DLD1 (cell line): ENCODE measurements at regions not wholly inside any gene's neighbourhood (a gene's known extent, or its start where the extent isn't known, plus 50 kb on each side); places are given as distances from the start of the nearest gene placed in this dataset.

Experiments
- in situ Hi-C: cut with HindIII; loops from 2 replicates; pipeline ENCODE4 v1.10.0; 2017; ENCODE audit warnings: low sequenced_read_pairs

- in situ Hi-C loops, result no loop called here
Observed at GRCh38 chr7:15794801-15795200, 108.3 kb upstream of the MEOX2 start.

GRCh38 chr7:15784694-15785030 is 98.2 kb upstream of the MEOX2 start:
- in situ Hi-C loops, result no loop called here

GRCh38 chr7:15783987-15784693 is 97.7 kb upstream of the MEOX2 start:
- in situ Hi-C loops, result no loop called here

GRCh38 chr7:15782656-15783055 is 96.2 kb upstream of the MEOX2 start:
- in situ Hi-C loops, result no loop called here

GRCh38 chr7:15781944-15782343 is 95.5 kb upstream of the MEOX2 start:
- in situ Hi-C loops, result no loop called here

- in situ Hi-C loops, result no loop called here
Observed at GRCh38 chr7:15780271-15780670, 93.8 kb upstream of the MEOX2 start.

GRCh38 chr7:15778191-15778590 is 91.7 kb upstream of the MEOX2 start:
- in situ Hi-C loops, result no loop called here

GRCh38 chr7:15765753-15766152 is 79.3 kb upstream of the MEOX2 start:
- in situ Hi-C loops, result no loop called here

- in situ Hi-C loops, result no loop called here
Observed at GRCh38 chr7:15764851-15765382, 78.4 kb upstream of the MEOX2 start.

- in situ Hi-C loops, result no loop called here
Observed at GRCh38 chr7:15764010-15764409, 77.5 kb upstream of the MEOX2 start.

- in situ Hi-C loops, result no loop called here
Observed at GRCh38 chr7:15757041-15758000, 70.8 kb upstream of the MEOX2 start.

GRCh38 chr7:15755061-15755460 is 68.6 kb upstream of the MEOX2 start:
- in situ Hi-C loops, result no loop called here

- in situ Hi-C loops, result no loop called here
Observed at GRCh38 chr7:15753887-15754579, 67.5 kb upstream of the MEOX2 start.

- in situ Hi-C loops, result no loop called here
Observed at GRCh38 chr7:15752377-15752776, 65.9 kb upstream of the MEOX2 start.

- in situ Hi-C loops, result no loop called here
Observed at GRCh38 chr7:15751191-15751701, 64.8 kb upstream of the MEOX2 start.

GRCh38 chr7:15750727-15751126 is 64.2 kb upstream of the MEOX2 start:
- in situ Hi-C loops, result no loop called here

- in situ Hi-C loops, result no loop called here
Observed at GRCh38 chr7:15749631-15750030, 63.1 kb upstream of the MEOX2 start.

GRCh38 chr7:15747712-15748111 is 61.2 kb upstream of the MEOX2 start:
- in situ Hi-C loops, result no loop called here

- in situ Hi-C loops, result no loop called here
Observed at GRCh38 chr7:15747301-15747700, 60.8 kb upstream of the MEOX2 start.

- in situ Hi-C loops, result no loop called here
Observed at GRCh38 chr7:15743926-15744480, 57.5 kb upstream of the MEOX2 start.

GRCh38 chr7:15737601-15738000 is 51.1 kb upstream of the MEOX2 start:
- in situ Hi-C loops, result no loop called here
